ENCODE measurements at regions not wholly inside any gene's neighbourhood (a gene's known extent, or its start where the extent isn't known, plus 50 kb on each side); places are given as distances from the start of the nearest gene placed in this dataset.

- H3K4me3 ChIP-seq (ENCODE audit: low read length) = no peak overlapping the region
- no peak for TF ChIP-seq CTCF (IDR thresholded peaks at IDR 0.05; ENCODE audit: insufficient read depth, low read depth, low read length, missing control alignments)
- DNase-seq (ENCODE audit: low read depth) = no peak
Observed at GRCh38 chr1:208312706-208313105, 68.5 kb upstream of the PLXNA2 start.

- no peak for TF ChIP-seq CTCF (IDR thresholded peaks at IDR 0.05; ENCODE audit: insufficient read depth, low read depth, low read length, missing control alignments)
- DNase-seq (ENCODE audit: low read depth) = no peak
- H3K4me3 ChIP-seq (ENCODE audit: low read length) = no peak overlapping the region
Observed at GRCh38 chr1:208314431-208314830, 70.2 kb upstream of the PLXNA2 start.

GRCh38 chr1:208318150-208318734 lies 74.1 kb upstream of the PLXNA2 start:
- peak; percentile 82 for DNase-seq (ENCODE audit: low read depth)
- TF ChIP-seq CTCF (IDR thresholded peaks at IDR 0.05; ENCODE audit: insufficient read depth, low read depth, low read length, missing control alignments) = no peak
- no peak overlapping the region for H3K4me3 ChIP-seq (ENCODE audit: low read length)

GRCh38 chr1:208324005-208324404 lies 79.8 kb upstream of the PLXNA2 start:
- DNase-seq (ENCODE audit: low read depth) = no peak
- no peak for TF ChIP-seq CTCF (IDR thresholded peaks at IDR 0.05; ENCODE audit: insufficient read depth, low read depth, low read length, missing control alignments)
- no peak overlapping the region for H3K4me3 ChIP-seq (ENCODE audit: low read length)

- DNase-seq (ENCODE audit: low read depth) = peak; percentile 17
- TF ChIP-seq CTCF (IDR thresholded peaks at IDR 0.05; ENCODE audit: insufficient read depth, low read depth, low read length, missing control alignments) = no peak
- H3K4me3 ChIP-seq (ENCODE audit: low read length) = no peak overlapping the region
Observed at GRCh38 chr1:208326033-208326432, 81.8 kb upstream of the PLXNA2 start.

GRCh38 chr1:208329300-208329699 lies 85.1 kb upstream of the PLXNA2 start:
- H3K4me3 ChIP-seq (ENCODE audit: low read length) = no peak overlapping the region
- no peak for DNase-seq (ENCODE audit: low read depth)
- TF ChIP-seq CTCF (IDR thresholded peaks at IDR 0.05; ENCODE audit: insufficient read depth, low read depth, low read length, missing control alignments) = no peak

- no peak for DNase-seq (ENCODE audit: low read depth)
- H3K4me3 ChIP-seq (ENCODE audit: low read length) = no peak overlapping the region
- no peak for TF ChIP-seq CTCF (IDR thresholded peaks at IDR 0.05; ENCODE audit: insufficient read depth, low read depth, low read length, missing control alignments)
Observed at GRCh38 chr1:208332036-208332773, 88.0 kb upstream of the PLXNA2 start.
